HG02678 (cell line): ENCODE measurements at regions not wholly inside any gene's neighbourhood (a gene's known extent, or its start where the extent isn't known, plus 50 kb on each side); places are given as distances from the start of the nearest gene placed in this dataset.

Experiments
- ATAC-seq: cut with Tn5 transposase; IDR thresholded peaks from one replicate; pipeline ENCODE4 v1.9.1; 2021; ENCODE audit warnings: mild to moderate bottlenecking, moderate library complexity; ENCODE audit not compliant: unreplicated experiment

- no peak for ATAC-seq
These were observed 846.0 kb downstream of the TBC1D22A start for GRCh38 chr22:47608421-47608820.

GRCh38 chr22:47607486-47607885 is 845.0 kb downstream of the TBC1D22A start:
- ATAC-seq, result no peak

DNA sequence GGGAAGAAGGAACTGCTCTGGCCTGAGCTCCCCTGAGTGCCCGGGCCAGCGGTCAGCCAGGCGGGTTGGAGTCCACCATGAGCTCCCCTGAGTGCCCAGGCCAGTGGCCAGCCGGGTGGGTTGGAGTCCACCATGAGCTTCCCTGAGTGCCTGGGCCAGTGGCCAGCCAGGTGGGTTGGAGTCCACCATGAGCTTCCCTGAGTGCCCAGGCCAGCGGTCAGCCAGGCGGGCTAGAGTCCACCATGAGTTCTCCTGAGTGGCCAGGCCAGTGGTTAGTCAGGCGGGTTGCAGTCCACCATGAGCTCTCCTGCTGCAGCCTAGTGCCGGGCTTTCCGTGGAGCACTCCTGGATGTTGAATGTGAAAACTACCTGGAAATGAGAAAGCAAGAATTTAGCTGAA is 844.0 kb downstream of the TBC1D22A start:
- no peak for ATAC-seq

DNA sequence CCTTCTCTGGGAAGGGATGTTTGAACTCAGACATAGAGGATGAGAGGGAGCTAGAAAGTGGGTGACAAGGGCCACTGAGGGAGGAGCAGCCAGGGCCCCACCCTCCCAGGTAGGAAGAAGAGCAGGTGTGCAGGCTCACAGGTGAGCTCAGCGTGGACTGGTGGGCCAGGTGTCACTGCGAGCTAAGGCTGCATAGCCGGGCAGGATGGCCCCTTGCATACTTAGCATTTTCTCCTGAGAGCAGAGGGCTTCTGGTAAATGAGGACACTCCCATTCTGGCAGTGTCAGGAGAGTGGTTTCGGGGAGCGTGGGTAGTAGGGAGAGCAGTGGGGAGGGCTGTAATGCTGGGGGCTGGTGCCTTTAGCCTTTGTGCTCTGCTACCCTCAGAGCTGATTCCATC is 843.4 kb downstream of the TBC1D22A start:
- ATAC-seq, result no peak

DNA sequence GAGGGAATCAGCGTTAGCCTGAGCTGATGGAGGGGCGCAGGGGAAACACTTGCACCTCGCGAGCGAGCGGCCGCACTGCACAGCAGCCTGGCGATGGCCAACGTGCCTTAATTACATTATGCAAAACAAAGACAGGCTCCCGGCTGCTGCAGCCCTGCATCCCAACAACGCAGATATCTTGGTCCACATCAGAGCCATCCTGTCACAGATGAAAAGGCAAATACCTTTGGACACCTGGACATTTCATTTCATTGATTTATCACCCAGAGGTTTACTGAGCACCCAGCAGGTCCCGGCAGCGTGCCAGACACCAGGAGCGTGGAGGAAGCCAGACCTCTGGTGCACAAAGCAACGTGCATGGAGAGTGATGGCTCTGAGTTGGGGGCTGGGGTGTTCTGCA is 843.0 kb downstream of the TBC1D22A start:
- ATAC-seq, result no peak

DNA sequence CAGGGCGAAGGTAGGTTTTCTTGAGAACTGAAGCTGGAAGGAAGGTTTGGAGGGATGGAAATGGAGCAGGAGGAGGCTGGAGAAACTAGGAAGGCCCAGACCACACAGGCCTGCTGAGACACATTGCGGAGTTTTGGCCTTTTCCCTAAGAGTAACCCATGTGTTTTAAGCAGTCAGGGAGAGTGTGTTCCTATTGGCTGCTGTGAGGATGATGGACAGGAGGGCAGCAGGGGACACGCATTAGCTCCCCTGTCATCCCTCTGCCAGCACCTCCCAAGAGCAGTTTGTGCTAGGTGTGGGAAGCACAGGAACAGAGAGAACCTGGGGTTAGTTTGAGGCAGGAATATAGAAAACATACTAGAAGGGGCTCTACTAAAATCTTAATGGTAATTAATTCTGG is 842.1 kb downstream of the TBC1D22A start:
- no peak for ATAC-seq

DNA sequence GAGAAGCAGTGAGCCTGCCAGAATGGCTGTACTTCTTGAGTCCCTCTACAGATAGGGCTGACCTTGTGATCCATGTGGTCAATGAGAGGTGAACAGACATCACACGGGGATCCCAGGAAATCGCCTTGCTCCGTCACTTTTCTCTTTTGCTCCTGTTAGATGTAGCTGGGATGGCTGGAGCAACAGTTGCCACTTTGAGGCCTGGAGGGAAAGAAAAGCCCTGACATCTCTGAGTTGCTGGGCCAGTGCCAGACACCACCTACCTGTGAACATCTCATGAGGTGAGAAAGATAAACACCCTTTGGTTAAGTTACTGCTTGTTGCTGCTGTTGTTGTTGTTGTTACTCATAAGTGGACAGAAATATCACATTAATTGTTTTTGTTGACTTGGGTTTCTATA is 840.3 kb downstream of the TBC1D22A start:
- no peak for ATAC-seq

DNA sequence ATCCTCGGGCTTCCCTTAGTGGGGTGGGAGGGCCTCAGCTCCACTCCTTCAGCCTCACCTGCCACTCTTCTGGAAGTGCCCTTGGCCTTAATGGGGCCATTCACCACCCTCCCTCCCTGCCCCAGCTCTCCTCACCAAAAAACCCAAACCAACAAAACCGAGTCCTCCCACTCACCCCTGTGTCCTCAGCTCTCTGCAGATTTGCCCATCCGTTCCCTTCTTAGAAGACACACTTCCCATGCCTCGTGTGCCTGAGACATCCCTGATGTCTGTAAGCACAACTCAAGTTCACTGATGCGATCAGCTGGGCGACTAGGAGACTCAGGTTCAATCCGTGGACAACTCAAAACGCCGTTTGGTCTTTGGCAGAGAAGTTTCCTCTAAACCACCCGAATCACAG is 839.2 kb downstream of the TBC1D22A start:
- ATAC-seq, result no peak

- no peak for ATAC-seq
These were observed 838.6 kb downstream of the TBC1D22A start for GRCh38 chr22:47600791-47601625.

GRCh38 chr22:47600281-47600680 is 837.8 kb downstream of the TBC1D22A start:
- ATAC-seq, result no peak

- ATAC-seq, result no peak
These were observed 837.3 kb downstream of the TBC1D22A start for GRCh38 chr22:47599753-47600152.

DNA sequence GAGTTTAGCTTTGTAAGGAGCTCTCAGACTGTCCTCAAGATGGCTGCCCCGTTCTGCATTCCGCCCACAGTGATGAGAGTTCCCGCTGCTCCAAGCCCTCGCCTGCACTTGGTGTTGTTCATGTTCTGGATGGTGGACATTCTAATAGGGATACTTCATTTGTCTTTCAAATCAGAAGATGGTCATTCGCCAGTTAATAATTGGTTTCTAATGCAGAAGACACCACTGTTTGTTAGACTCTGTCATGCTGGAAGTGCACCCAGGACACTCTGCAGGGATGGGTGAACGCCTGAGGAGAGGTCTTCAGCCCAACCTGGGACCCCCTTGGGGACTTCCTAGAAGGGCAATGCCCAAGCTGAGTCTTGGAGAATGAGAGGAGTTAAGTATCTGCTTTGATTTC is 836.4 kb downstream of the TBC1D22A start:
- no peak for ATAC-seq

- no peak for ATAC-seq
These were observed 834.6 kb downstream of the TBC1D22A start for GRCh38 chr22:47597041-47597440.

DNA sequence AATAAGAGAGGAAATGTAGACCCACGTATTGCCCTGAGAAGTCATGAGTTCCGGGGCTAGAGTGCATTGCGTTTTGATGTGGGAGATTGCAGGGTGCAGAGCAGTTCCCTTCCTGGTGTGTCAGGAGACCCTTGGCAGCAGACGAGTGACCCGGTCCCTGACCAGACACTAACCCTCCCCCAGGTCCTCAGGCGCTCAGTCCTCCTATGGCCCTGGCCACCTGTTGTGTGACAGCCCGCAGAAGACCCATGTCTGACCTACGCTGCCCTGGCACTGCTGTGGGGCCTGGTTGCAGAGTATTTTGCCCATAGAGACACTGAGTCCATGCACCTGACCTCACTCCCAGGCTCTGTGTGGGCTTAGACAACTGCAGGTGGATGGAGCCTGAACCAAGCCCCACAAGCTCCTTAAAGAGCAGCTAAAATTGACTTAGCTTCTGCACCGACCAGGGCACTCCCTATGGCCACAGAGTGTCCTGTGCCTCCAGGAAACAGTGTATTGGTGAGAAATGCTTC is 833.8 kb downstream of the TBC1D22A start:
- ATAC-seq, result no peak

DNA sequence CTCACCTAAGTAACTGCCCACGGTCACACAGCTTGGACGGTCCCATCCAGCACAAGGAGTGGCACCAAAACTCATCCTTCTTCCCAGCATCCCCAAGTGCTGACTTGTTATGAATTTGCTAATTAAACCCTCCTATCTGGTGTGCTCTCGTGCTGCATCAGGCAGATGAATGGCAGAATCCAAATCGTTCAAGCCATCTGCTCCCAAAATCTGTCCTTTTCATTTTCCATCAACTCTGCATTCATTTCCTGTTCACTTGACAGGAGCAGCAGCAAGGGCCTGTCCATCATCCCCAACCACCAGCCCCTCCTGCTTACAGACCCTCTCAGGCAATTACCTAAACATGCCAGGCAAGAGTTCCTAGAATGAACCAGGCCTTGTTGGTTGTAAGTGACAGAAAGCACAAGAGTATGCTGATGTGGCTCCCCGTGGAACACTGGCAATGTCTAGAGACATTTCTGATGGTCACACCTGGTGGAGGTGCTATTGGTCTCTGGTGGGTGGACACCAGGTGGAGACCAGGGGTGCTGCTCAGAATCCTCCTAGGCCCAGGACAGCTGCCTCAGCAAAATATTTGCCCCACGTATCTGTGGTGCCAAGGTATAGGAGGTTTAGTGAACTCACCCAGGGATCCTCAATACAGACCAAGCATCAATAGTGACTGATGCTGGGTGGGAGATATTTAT is 832.5 kb downstream of the TBC1D22A start:
- no peak for ATAC-seq

DNA sequence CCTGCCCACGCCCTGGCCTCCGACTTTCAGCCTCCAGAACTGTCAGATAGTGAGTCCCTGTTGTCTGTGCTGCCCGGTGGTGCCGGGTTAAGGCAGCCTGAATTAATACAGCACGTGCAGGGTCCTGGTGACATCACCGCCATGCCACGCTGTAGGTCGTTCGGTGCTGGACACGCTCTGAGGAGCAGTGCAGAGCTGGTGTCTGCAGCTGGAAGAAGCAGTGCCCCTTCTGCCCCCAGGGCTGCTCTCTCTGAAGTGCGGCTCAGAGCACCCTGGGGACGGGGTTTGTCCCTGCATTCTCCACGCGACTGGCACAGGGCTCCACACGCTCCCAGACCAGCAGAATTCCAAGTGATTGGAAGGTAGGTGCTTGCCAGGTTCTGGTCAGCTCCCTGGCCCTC is 831.5 kb downstream of the TBC1D22A start:
- no peak for ATAC-seq

DNA sequence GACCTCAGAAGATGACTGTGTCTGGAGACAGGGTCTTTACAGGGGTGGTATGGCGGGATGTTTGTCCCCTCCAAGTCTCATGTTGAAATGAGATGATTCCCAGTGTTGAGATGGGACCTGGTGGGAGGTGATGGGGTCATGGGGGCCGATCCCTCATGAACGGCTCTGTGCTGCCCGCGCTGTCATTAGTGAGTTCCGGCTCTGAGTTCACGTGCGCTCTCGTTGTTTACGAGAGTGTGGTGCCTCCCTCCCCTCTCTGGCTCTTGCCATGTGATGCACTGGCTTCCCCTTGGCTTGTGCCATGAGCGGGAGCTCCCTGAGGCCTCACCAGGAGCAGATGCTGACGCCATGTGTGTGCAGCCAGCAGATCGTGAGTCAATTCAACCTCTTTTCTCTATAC is 830.8 kb downstream of the TBC1D22A start:
- no peak for ATAC-seq

DNA sequence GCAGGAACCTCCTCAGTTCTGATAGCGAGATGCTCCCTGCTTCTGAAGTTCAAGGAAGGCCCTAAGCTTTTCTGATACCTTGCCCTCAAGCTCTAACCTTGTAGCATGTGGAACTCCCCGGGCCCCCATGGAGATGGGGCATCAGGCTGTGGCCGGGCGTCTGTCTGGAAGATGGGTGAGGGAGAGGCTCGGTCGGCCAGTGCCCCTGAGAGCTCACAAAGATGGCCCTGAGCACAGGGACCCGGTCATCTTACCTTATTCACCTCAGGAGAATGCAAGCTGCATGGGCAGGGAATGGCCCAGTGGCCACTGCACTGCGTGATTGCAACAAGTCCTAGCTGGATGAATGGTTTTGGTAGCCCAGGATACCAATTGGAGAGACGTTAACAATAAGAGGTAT is 830.3 kb downstream of the TBC1D22A start:
- no peak for ATAC-seq

DNA sequence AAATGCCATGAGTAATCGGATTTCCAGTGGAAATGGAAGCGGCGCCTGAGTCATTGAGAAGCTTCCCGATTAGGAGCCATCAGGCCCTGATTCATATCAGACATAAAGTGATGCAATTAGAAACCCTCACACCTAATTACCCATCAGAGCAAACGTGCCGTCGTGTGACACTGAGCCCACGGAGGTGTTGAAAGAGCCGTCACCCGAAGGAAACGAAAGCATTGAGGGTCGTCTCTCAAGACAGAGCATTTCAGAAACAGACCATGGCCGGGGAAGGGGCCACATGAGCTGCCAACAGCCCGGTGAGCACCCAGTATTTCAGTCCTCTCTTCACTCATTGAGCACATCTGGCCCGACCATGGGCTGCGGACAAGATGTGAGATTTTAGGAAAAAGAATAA is 829.3 kb downstream of the TBC1D22A start:
- ATAC-seq, result no peak

GRCh38 chr22:47591016-47591415 is 828.6 kb downstream of the TBC1D22A start:
- no peak for ATAC-seq

- no peak for ATAC-seq
These were observed 827.1 kb downstream of the TBC1D22A start for GRCh38 chr22:47589271-47590250.
